Neutrophil (primary cell): ENCODE measurements at regions not wholly inside any gene's neighbourhood (a gene's known extent, or its start where the extent isn't known, plus 50 kb on each side); places are given as distances from the start of the nearest gene placed in this dataset.

Source experiments
- H3K27ac ChIP-seq: fragments of 200-600 bp; sonication (generic); 2 replicates; pipeline ENCODE4 v1.5.1; 2016; ENCODE audit warnings: mild to moderate bottlenecking, moderate library complexity
- H3K27me3 ChIP-seq: fragments of 200-600 bp; sonication (generic); 2 replicates; pipeline ENCODE4 v1.6.0; 2016; ENCODE audit warnings: mild to moderate bottlenecking
- H3K36me3 ChIP-seq: fragments of 200-600 bp; sonication (generic); 2 replicates; pipeline ENCODE4 v1.5.1; 2017
- H3K4me1 ChIP-seq, 2 experiments: fragments of 200-600 bp in 1 of 2; sonication (generic) in 1 of 2; 1 replicate in 1 of 2; 2 replicates in 1 of 2; pipeline versions ENCODE4 v1.5.1 to v1.6.1; 2013 to 2016; ENCODE audit warnings: low read depth in 1 of 2, low read length in 1 of 2, mild to moderate bottlenecking in 1 of 2, moderate library complexity in 1 of 2; ENCODE audit not compliant: control insufficient read depth in 1 of 2, insufficient read depth in 1 of 2
- H3K4me3 ChIP-seq, 2 experiments: fragments of 200-600 bp in 1 of 2; sonication (generic) in 1 of 2; 1 replicate in 1 of 2; 2 replicates in 1 of 2; pipeline ENCODE4 v1.5.1; 2013 to 2016; ENCODE audit warnings: low read depth in 1 of 2, low read length in 1 of 2, mild to moderate bottlenecking in 1 of 2, moderate library complexity in 1 of 2
- H3K9me3 ChIP-seq: fragments of 200-600 bp; sonication (generic); 2 replicates; pipeline ENCODE4 v1.5.1; 2016
- TF ChIP-seq, protein P1 (sequence below): fragments of 200-600 bp; sonication (generic); IDR thresholded peaks from 2 replicates; pipeline ENCODE4 v1.5.1; 2016; ENCODE audit warnings: antibody characterized with exemption

DNA sequence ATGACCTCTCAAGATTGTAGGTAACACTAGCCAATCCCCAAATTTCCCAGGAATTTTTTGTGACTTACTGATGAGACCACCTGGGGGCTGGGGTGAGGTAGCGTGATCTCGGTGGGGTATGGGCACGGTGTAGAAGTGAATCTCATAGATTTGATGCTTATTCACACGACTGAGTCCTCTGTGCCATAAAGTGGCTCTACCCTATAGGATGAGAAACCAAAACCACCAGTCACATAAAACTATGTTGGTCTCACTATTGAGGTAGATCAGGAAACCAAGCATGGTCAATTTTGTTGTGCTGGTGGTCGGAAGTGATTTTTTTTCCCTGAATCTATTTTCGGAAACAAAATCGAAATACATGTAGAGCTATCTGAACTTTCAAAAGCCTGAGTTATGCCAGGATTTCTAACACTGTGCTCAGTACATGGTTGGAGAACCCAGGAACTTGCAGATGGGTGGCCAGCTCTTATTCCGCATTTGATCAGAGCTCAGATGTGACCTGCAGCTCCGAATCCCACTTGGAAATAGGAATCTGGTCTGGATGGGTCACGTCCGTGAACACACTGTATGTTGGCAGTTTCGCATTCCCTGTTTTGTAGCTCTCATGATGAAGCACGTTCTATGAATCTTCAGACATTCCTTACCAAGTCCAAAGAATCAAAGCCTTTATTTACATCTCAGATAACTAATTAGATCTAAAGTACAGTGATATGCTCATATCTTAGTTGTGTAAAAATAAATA lies 261.5 kb downstream of the KLF6 start:
- Histone ChIP-seq H3K9me3 (no peaks in the 10 kb centered on the region), H3K27me3 (no peaks in the 10 kb centered on the region), H3K36me3 (no peaks in the 10 kb centered on the region), H3K4me1 (no peaks in the 10 kb centered on the region), H3K4me3 (no peak overlapping the region), H3K27ac (no peak overlapping the region)
- TF ChIP-seq, protein P1, sequence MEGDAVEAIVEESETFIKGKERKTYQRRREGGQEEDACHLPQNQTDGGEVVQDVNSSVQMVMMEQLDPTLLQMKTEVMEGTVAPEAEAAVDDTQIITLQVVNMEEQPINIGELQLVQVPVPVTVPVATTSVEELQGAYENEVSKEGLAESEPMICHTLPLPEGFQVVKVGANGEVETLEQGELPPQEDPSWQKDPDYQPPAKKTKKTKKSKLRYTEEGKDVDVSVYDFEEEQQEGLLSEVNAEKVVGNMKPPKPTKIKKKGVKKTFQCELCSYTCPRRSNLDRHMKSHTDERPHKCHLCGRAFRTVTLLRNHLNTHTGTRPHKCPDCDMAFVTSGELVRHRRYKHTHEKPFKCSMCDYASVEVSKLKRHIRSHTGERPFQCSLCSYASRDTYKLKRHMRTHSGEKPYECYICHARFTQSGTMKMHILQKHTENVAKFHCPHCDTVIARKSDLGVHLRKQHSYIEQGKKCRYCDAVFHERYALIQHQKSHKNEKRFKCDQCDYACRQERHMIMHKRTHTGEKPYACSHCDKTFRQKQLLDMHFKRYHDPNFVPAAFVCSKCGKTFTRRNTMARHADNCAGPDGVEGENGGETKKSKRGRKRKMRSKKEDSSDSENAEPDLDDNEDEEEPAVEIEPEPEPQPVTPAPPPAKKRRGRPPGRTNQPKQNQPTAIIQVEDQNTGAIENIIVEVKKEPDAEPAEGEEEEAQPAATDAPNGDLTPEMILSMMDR, result no peak

DNA sequence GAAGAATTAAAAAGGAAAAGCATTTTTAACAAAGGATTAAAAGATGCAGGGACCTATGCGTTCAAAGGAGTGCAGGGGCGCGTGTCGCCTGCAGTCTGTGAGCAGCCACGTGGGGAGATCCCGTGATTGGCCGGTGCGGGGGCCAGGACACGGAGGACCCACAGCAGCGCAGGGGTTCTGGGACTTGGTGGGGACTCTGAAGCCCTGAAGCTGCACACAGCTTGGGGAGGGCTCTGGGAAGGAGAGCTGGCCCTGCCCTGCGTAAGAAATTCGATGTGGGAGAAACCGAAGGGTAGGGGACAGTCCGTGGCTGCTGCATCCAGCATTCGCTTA lies 268.1 kb downstream of the KLF6 start:
- Histone ChIP-seq H3K27ac (no peak overlapping the region), H3K36me3 (no peaks in the 10 kb centered on the region), H3K27me3 (no peaks in the 10 kb centered on the region), H3K4me3 (no peak overlapping the region), H3K9me3 (no peaks in the 10 kb centered on the region), H3K4me1 (no peaks in the 10 kb centered on the region)
- TF ChIP-seq, protein P1, result no peak

DNA sequence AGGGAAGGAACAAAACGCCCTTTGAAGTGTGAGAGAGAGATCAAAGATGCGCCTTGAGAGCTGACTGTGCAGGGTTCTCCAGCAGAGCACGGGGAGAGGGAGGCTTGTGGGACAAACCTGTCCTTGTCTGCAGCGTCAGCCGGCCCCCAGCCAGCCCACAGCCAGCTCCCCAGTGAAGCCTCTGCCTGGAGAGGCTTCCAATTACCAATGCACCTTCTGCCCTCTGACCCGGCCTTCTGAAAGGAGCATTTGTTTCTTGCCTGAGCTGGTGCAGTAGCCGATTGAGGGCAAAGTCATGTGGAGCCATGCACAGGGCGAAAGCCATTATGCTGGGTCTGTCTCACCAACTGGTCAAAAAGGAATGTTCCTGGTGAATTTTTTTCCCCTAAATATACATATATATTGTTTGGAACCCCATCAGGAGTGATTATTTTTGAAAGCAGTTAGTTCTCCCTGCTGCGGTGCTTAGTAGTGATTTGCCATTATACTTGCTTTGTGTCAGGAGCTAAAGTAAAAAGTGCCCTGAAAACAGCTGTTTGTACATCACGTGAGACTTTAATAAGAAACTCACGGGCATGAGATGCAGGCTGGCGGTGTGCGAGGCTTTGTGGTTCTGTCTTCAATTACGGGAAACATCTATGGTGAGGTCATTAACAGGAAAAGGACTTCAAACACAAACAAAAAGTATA lies 268.6 kb downstream of the KLF6 start:
- Histone ChIP-seq H3K4me3 (no peak overlapping the region), H3K4me1 (no peaks in the 10 kb centered on the region), H3K27ac (no peak overlapping the region), H3K36me3 (no peaks in the 10 kb centered on the region), H3K27me3 (no peaks in the 10 kb centered on the region), H3K9me3 (no peaks in the 10 kb centered on the region)
- TF ChIP-seq, protein P1, result no peak

DNA sequence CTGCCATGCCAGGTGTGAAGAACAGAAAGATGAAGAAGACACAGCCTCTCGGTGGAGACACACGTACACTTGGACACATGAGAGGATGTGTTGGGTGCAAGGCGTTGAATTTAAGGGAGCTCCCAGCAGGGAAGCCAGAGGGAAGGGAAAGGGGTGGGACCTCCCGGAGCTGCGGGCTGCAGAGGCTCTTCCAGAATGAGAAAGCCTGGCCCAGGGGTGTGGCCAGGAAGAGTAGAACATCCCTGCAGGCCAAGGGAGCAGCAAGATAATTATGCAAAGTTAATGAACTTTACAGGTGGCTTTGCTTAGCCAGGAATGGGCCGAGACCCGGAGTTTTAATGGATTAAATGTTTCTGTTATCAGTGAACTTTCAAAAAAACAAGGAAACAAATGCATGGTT lies 270.3 kb downstream of the KLF6 start:
- no peaks in the 10 kb centered on the region for H3K9me3 ChIP-seq
- no peak overlapping the region for H3K4me3 ChIP-seq
- no peaks in the 10 kb centered on the region for H3K4me1 ChIP-seq
- TF ChIP-seq, protein P1, result no peak
- no peaks in the 10 kb centered on the region for H3K36me3 ChIP-seq
- H3K27ac ChIP-seq, result no peak overlapping the region
- no peaks in the 10 kb centered on the region for H3K27me3 ChIP-seq

DNA sequence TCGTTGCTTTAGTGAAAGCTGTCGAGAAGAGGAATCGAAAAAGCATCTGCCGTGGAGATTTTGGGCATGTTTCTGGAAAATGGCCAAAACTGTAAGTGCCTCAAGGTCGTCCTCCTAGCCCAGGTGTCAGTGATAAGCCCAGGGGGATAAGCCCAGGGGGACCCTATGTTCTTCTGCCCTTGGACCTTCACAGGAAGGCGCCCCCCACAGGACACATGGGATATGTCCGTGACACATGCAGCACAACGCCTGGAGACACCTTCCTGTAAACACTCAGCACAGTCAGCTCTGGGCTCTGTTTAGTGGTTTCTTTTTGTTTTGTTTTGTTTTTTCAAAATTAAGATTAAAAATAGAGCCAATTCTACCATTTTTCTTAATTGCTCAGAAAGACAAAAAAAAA lies 272.7 kb downstream of the KLF6 start:
- Histone ChIP-seq H3K4me3 (no peak overlapping the region), H3K36me3 (no peaks in the 10 kb centered on the region), H3K4me1 (no peaks in the 10 kb centered on the region), H3K9me3 (no peaks in the 10 kb centered on the region), H3K27me3 (no peaks in the 10 kb centered on the region), H3K27ac (no peak overlapping the region)
- TF ChIP-seq, protein P1, result no peak
